Natural killer cell (primary cell): ENCODE measurements at regions not wholly inside any gene's neighbourhood (a gene's known extent, or its start where the extent isn't known, plus 50 kb on each side); places are given as distances from the start of the nearest gene placed in this dataset.

Experiments
- ATAC-seq, 3 donors: fragments of 150-1000 bp in 2 of 3; fragments of 200-7000 bp in 1 of 3; cut with Tn5 transposase; 1 replicate in 1 of 3; 2 replicates in 2 of 3; pipeline ENCODE4 v1.10.0; 2021; ENCODE audit warnings: mild to moderate bottlenecking in 2 of 3, moderate library complexity in 2 of 3
- DNase-seq, 2 donors: peaks; one replicate each; pipeline versions ENCODE4 v3.0.0 to v3.0.0-alpha.2; 2013 to 2021; ENCODE audit warnings: mixed read lengths in 1 of 2
- H3K27ac ChIP-seq: one replicate; pipeline ENCODE4 v1.5.1; 2013; ENCODE audit warnings: mild to moderate bottlenecking, low read length
- H3K27me3 ChIP-seq: one replicate; pipeline ENCODE4 v1.6.1; 2013; ENCODE audit warnings: low read length; ENCODE audit not compliant: control insufficient read depth, insufficient read depth
- H3K36me3 ChIP-seq: one replicate; pipeline ENCODE4 v1.6.1; 2013; ENCODE audit warnings: low read length; ENCODE audit not compliant: control insufficient read depth, insufficient read depth
- H3K4me1 ChIP-seq: one replicate; pipeline ENCODE4 v1.6.1; 2013; ENCODE audit warnings: low read length; ENCODE audit not compliant: control insufficient read depth, insufficient read depth
- H3K4me3 ChIP-seq: one replicate; pipeline ENCODE4 v1.5.1; 2013; ENCODE audit warnings: low read length
- H3K9me3 ChIP-seq: one replicate; pipeline ENCODE4 v1.6.1; 2013; ENCODE audit warnings: low read length; ENCODE audit not compliant: control insufficient read depth, insufficient read depth
- H3K27ac Mint-ChIP-seq, 2 donors: one replicate each; pipeline ENCODE4 v1.8.0; 2022; ENCODE audit warnings: mild to moderate bottlenecking in 2 of 2, mixed read lengths in 2 of 2, moderate library complexity in 1 of 2
- H3K27me3 Mint-ChIP-seq, 2 donors: one replicate each; pipeline ENCODE4 v1.8.0; 2022; ENCODE audit warnings: low read depth in 2 of 2, mixed read lengths in 2 of 2
- H3K36me3 Mint-ChIP-seq: one replicate; pipeline ENCODE4 v1.8.0; 2022; ENCODE audit warnings: mixed read lengths
- H3K4me1 Mint-ChIP-seq, 2 donors: one replicate each; pipeline ENCODE4 v1.8.0; 2022; ENCODE audit warnings: mixed read lengths in 2 of 2
- H3K4me3 Mint-ChIP-seq: one replicate; pipeline ENCODE4 v1.8.0; 2022; ENCODE audit warnings: mild to moderate bottlenecking, moderate library complexity, mixed read lengths
- H3K9me3 Mint-ChIP-seq, 2 donors: one replicate each; pipeline ENCODE4 v1.8.0; 2022; ENCODE audit warnings: mixed read lengths in 2 of 2
- WGBS: methylation state at CpG from one replicate; pipeline ENCODE4 v1.1.7; 2013; ENCODE audit warnings: missing lambda C conversion rate; ENCODE audit not compliant: insufficient coverage; 5-methylcytosine and 5-hydroxymethylcytosine counted together
- intact Hi-C: fragments of 100-400 bp; cut with micrococcal nuclease; formaldehyde crosslinking; loops from one replicate; pipeline ENCODE4 v1.14.2; 2022
- TF ChIP-seq, protein P1 (sequence below): fragments of 200-600 bp; IDR thresholded peaks from one replicate; pipeline ENCODE4 v1.8.0; 2022; ENCODE audit warnings: antibody characterized with exemption

DNA sequence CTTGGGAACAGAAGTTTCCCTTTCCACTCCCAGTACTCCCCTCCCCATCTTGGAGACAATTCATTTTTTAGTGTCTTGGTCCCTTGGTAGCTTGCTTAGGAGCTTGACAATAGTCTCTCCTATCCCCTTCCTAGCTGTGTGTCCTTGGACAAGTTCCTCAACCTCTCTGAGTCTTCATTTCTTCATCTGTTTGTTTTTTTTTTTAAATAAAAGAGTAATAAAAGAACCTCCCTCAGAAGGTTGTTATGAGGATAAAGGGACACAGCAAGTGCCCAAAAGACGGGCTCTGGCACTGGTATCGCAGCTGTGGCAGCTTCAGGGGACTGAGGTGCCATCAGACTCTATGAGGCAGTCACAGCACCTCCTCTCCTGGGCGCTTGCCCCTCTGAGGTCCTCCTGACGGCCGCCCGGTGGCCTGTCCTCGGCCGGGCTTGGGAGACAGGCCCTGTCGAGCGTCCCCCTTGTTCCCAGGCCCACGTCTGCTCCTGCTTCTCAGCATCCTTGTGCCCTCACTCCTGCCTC is 689.2 kb downstream of the MATN1 start:
- H3K27me3 ChIP-seq: no peaks in the 10 kb centered on the region
- H3K36me3 Mint-ChIP-seq: no peaks in the 10 kb centered on the region
- H3K36me3 ChIP-seq: no peaks in the 10 kb centered on the region
- H3K27ac ChIP-seq: no peak overlapping the region
- peaks cover 2% of the 10 kb centered on the region in 2 donors for H3K9me3 Mint-ChIP-seq
- DNase-seq (no peak), ATAC-seq (no peak)
- 81% methylated on average over 11 of the region's 11 CpGs for WGBS
- intact Hi-C loops: no loop called here
- H3K4me1 ChIP-seq: no peaks in the 10 kb centered on the region
- TF ChIP-seq, protein P1, sequence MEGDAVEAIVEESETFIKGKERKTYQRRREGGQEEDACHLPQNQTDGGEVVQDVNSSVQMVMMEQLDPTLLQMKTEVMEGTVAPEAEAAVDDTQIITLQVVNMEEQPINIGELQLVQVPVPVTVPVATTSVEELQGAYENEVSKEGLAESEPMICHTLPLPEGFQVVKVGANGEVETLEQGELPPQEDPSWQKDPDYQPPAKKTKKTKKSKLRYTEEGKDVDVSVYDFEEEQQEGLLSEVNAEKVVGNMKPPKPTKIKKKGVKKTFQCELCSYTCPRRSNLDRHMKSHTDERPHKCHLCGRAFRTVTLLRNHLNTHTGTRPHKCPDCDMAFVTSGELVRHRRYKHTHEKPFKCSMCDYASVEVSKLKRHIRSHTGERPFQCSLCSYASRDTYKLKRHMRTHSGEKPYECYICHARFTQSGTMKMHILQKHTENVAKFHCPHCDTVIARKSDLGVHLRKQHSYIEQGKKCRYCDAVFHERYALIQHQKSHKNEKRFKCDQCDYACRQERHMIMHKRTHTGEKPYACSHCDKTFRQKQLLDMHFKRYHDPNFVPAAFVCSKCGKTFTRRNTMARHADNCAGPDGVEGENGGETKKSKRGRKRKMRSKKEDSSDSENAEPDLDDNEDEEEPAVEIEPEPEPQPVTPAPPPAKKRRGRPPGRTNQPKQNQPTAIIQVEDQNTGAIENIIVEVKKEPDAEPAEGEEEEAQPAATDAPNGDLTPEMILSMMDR: no peak
- no peaks in the 10 kb centered on the region for H3K9me3 ChIP-seq
- H3K27me3 Mint-ChIP-seq: peaks cover 21 to 23% of the 10 kb centered on the region in 2 donors
- no peaks in the 10 kb centered on the region for H3K4me1 Mint-ChIP-seq
- no peak overlapping the region for H3K27ac Mint-ChIP-seq
- no peak overlapping the region for H3K4me3 ChIP-seq
- no peak overlapping the region for H3K4me3 Mint-ChIP-seq

DNA sequence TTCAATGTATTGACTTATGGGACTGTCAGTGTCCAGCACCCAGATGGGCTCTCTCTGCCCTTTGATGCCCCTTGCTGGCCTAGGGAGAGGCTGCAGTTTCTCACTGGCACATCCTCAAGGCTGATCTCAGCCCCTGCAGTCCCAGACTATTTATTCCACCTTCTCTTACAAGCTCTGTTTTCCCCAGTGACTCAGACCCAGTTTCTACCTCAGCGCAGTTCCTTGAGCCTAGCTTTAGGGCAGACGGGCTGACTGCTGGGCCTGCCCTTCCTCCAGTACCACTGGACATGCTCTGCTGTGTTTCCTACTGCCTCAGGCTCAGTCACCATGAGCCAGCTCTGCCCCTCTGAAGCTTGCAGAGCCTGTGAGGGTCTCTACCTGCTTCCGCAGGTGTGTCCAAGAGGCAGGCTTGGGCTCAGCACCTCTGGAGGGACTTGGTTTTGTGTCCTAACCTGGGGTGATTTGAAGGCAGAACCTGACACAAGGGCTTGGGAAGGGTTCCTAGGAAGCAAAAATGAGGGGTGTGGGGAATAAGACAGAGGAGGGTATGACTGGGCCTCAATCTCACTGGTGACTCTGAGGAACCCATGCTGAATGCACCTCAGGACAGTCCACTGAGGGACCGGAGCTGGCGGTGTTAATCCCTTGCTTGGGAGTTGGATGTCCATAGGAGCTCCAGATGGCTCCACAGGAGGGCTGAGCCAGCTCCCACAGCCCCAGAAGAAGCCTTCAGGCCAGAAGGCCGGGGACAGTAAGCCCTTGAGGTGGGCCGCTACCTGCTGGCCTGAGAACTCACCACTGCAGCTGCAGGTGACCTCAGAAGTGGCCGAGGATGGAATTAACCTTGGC is 689.9 kb downstream of the MATN1 start:
- no peak overlapping the region for H3K27ac Mint-ChIP-seq
- no peaks in the 10 kb centered on the region for H3K27me3 ChIP-seq
- H3K27me3 Mint-ChIP-seq: peaks cover 23 to 29% of the 10 kb centered on the region in 2 donors
- WGBS: 87% methylated on average over 8 of the region's 8 CpGs
- no peak overlapping the region for H3K27ac ChIP-seq
- TF ChIP-seq, protein P1: no peak
- no peaks in the 10 kb centered on the region for H3K36me3 ChIP-seq
- H3K4me1 Mint-ChIP-seq: no peaks in the 10 kb centered on the region
- DNase-seq: no peak
- no peaks in the 10 kb centered on the region for H3K9me3 ChIP-seq
- H3K4me1 ChIP-seq: no peaks in the 10 kb centered on the region
- intact Hi-C loops: no loop called here
- H3K4me3 ChIP-seq: no peak overlapping the region
- H3K4me3 Mint-ChIP-seq: no peak overlapping the region
- ATAC-seq: no peak
- H3K36me3 Mint-ChIP-seq: no peaks in the 10 kb centered on the region
- H3K9me3 Mint-ChIP-seq: peaks cover 2% of the 10 kb centered on the region in 2 donors

DNA sequence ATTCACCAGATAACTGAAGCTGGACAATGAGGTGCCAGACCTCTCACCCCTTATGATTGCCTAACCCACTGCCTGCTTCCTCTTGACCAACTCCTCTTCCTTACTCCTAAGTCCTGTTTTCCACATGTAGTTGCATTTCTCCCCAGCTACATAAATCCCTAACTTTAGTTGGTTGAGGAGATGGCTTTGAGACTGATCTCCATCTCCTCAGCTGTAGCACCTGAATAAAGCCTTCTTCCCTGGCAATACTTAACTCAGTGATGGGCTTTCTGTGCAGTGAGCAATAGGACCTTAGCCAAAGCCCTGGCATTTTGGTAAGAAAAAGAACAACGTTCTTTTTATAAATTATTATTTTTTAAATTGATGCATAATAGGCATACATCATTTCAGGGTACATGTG is 691.1 kb downstream of the MATN1 start:
- H3K4me1 Mint-ChIP-seq: no peaks in the 10 kb centered on the region
- ATAC-seq (no peak), DNase-seq (no peak)
- no peaks in the 10 kb centered on the region for H3K4me1 ChIP-seq
- H3K9me3 ChIP-seq: no peaks in the 10 kb centered on the region
- no CpG with 5 or more reads among the region's 1 CpG for WGBS
- H3K27me3 ChIP-seq: no peaks in the 10 kb centered on the region
- no peaks in the 10 kb centered on the region for H3K36me3 Mint-ChIP-seq
- H3K27me3 Mint-ChIP-seq: peaks cover 25 to 39% of the 10 kb centered on the region in 2 donors
- H3K36me3 ChIP-seq: no peaks in the 10 kb centered on the region
- H3K9me3 Mint-ChIP-seq: peaks cover 2% of the 10 kb centered on the region in 2 donors
- no peak overlapping the region for H3K4me3 ChIP-seq
- no peak overlapping the region for H3K4me3 Mint-ChIP-seq
- TF ChIP-seq, protein P1: no peak
- H3K27ac ChIP-seq: no peak overlapping the region
- intact Hi-C loops: no loop called here
- no peak overlapping the region for H3K27ac Mint-ChIP-seq
